Limb (tissue), 2 donors: ENCODE measurements at regions not wholly inside any gene's neighbourhood (a gene's known extent, or its start where the extent isn't known, plus 50 kb on each side); places are given as distances from the start of the nearest gene placed in this dataset.

Source experiments
- DNase-seq, 2 donors: peaks; one replicate each; pipeline ENCODE4 v3.0.0-alpha.2; 2016; ENCODE audit errors: extremely low spot score in 2 of 2

DNA sequence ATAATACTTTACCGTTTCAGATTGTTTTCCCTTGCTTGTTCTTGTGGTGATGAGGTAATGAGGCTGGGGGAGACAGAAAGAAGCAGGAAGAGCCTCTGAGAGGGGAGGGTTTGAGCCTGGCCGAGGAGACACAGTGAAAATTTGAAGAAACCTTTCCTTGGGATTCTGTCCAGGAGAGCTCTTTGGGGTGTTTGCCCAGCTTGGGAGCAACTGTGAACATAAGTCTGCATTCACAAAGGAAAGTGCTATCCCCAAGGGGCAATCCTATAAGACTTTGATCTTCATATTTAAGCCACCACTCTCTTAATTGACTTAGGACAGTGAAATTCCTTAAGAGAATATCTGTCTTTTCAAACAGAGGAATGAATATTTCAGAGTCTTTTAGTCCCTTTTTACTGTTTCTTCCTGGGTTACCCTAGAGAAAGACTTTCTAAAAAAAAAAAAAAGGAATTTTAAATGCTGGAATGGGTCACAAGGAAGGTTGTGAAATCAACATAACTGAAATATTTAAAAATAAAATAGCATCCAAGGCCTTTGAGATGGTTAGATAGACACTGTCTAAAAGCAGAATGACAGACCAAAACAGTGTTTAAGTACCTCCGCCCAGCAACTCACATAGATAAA lies 52.5 kb upstream of the STAM2 start:
- no peak for DNase-seq

DNA sequence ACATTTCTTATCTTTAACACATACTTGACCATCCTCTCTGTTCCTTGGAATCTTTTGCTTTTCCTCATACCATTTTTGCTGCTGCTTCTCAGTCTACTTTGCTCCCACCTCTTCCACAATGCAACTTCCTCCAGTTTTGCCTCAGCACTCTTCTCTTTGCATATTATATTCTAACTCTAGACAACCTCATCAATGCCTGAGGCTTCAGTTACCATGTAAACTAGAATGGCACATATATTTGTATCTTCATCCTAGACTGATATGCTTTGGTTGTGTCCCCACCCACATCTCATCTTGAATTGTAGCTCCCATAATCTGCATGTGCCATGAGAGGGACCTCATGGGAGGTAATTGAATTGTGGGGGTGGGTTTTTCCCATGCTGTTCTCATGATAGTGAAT lies 55.9 kb upstream of the STAM2 start:
- DNase-seq = no peak

DNA sequence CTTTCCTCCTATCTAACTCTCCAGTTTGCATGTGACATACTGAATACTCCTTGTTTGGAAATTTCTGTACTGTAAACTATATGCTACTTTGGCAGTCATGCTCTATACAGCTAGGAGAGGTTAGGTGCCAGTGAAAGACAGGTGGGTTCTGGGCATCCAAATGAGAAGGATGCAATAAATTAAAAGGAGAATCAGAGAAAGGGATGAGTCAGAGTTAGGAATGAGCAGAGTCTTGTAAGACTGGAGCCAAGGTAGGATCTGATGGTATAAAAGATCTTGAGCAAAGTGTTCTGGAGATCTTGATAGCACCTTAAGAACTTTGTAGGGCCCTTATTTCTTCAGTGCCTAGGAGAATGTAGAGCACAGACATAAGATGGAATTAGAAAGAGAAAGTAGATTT lies 58.7 kb upstream of the STAM2 start:
- no peak for DNase-seq

DNA sequence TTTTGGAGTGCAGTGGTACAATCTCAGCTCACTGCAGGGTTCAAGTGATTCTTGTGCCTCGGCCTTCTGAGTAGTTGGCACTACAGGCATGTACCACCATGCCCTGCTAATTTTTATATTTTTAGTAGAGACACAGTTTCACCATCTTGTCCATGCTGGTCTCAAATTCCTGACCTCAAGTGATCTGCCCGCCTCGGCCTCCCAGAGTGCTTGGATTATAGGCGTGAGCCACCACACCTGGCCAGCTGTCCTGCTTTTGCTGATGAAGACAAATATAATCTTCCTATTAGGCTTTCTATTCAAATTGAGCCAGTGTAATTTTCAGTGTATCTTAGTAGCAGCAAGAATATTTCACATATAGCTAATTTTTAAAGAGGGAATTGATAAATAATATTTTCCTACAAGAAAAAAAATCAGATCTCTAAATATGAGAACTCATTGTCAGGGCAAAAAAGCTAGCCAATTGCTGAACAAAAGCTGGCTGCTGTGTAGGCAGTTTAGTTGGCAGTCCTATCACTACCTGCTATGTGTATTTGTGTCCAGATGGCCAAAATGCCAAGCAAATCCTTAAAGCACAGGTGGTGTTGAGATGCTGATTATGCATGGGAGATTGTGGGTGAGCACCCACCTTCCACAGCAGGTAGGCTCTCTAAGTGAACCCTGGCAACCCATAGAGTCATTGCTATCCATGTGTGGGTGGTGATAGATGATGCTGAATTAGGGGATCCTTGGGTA lies 60.8 kb upstream of the STAM2 start:
- no peak for DNase-seq

DNA sequence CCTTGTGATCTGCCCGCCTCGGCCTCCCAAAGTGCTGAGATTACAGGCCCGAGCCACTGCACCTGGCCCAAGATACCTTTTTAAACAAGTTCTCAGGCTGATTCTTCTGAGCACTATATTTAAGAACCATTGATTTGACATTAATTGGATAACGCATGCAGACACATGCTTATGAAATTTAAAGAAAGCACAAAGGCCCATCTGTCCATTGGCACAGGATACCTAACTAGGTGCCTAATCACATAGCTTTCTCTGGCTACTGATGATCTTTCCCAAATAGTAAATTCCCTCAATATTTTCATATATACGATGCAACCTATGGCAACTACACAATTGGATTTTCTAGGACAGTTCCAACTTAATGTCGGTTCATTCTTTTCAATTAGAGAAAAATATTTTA lies 62.5 kb upstream of the STAM2 start:
- no peak for DNase-seq

DNA sequence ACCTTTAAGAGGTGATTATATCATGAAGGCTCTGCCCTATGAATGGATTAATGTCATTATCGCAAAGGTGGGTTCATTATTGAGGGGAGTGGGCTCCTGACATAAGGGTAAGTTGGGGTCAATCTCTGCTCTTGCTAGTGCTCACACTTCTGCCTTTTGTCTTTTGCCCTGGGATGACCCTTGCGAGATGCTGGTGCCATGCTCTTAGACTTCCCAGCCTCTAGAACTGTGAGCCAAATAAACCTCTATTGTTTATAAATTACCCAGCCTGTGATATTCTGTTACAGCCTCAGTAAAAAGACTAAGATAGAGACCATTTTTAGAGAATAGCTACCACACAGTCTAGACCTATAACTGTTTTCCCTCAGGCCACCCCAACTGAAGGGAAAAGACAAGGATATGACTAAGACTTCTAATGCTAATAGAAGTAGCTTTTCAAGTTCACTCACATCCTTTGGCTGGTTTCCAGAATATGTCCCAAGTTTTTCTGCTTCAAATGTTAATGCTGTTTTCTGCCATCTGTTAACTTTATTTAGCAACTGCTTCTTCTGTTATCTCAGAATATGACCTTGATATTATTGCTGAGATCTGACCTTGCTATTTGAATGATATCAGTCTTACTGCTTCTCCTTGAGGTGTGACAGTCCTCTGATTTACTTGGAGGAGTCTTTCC lies 65.1 kb upstream of the STAM2 start:
- no peak for DNase-seq

DNA sequence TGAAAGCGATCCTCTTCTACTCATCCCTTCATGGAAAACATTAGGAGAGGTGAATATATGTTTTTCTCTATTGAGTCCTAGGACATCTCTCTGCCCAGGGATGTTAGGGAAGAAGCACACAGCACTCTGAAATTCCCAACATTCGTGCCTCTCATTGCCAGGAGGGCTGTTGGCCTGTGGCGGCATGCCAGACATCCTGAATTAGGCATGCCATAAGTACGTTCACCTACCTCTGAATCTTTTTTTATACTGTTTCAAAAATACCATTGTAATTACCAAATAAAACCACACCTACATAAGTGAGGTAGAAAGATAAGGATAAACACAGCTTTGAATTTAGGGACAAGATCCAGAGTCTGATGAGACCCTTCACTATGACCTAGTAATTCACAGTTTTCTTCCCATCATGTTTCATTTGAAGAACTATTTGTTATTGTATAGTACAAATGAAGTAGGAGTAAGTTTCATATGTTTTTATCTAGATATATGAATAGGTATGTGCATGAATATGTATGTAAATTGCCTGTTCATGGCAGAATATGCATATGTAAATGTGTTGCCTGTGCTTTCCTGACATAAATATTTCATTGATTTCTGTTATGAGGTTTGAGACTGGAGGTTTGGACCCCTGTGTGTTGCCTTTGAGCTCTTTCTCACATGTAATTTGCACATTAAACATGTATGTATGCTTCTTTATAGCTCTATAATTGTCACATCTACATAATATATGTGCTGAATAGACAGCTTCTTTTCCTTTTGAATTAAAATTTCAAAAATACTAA lies 66.6 kb upstream of the STAM2 start:
- DNase-seq = no peak

DNA sequence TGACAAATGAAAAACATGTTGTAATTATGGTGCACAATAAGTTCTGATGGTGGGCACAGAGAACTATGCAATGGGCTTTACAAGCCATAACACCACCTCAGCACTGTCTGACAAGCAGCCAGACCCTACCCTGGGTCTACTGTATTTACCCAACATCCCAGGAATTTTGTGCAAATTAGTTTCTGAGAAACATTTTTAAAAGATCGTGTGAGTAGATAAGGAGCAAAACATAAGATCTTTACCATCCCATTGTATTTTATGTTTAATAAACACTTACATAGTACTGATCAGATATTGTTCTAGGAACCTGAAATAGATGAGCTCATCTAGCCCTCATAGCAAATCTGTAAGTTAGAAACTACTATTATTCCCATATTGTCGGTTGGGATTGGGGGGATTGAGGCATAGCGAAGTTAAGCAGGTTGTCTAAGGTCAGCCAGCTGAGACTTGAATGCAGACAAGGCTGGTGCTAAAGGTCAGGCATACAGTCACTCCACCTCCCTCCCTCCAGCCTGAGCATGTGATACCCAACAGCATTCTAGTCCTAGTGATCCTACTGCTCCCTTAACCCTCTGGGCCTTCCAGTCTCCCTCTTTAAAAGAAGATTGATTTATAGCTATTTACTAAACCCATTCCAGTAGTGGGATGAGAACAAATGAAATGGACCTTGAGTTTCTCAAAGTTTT lies 67.4 kb upstream of the STAM2 start:
- no peak for DNase-seq

DNA sequence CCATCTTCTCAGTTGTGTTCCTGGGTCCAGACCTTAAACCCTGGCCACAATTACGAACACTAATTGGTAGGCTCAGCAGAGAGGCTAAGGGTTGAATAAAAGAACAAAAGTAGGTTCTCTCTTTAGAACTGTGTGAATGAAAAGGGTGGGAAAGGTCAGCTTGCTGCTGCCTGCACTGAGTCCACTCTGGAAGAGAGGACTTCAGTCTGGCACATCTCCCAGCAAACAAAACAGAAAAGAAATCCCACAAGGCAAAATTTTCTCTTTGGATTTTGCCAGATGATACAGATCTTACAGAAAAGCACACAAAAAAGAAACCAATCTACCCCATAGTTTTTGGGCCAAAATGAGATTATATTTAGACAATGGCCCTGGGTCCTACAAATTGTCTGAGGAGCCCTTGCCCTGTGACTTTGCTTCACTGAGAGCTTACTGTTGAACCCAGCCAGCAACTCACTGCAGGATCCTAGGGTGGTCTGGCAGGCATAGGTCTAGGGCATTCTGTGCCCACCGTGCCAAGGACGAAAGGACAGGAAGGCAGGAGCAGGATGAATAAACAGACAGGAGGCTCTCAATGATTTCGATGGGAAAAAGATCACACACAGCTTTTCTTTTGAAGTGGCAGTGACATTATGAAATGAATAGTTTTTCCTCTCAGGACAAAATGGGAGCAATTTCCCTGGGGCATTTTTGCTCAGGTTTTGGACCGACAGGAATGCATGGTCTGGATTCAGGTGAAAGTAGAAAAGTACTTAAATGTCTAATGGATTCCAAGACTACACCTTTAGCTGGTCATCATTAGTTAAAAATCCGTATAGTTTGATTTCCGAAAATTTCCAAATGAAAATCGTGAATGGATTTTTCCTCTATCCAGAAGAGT lies 68.4 kb upstream of the STAM2 start:
- DNase-seq = no peak

DNA sequence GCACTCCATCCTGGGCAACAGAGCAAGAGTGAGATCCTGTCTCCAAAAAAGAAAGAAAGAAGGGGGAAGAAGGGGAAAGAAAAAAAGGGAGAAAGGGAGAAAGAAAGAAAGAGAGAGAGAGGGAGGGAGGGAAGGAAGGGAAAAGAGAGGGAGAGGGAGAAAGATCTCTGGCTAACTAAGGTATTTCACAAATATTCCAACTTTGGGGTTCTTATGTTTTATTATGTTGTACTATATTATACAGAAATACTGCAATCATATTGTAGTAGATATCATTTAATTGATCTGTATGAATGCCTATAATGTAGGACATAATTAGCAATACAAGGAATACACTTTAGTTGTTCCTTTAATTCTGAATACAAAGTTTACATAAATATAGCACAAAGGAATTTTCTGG lies 70.1 kb upstream of the STAM2 start:
- DNase-seq = no peak

DNA sequence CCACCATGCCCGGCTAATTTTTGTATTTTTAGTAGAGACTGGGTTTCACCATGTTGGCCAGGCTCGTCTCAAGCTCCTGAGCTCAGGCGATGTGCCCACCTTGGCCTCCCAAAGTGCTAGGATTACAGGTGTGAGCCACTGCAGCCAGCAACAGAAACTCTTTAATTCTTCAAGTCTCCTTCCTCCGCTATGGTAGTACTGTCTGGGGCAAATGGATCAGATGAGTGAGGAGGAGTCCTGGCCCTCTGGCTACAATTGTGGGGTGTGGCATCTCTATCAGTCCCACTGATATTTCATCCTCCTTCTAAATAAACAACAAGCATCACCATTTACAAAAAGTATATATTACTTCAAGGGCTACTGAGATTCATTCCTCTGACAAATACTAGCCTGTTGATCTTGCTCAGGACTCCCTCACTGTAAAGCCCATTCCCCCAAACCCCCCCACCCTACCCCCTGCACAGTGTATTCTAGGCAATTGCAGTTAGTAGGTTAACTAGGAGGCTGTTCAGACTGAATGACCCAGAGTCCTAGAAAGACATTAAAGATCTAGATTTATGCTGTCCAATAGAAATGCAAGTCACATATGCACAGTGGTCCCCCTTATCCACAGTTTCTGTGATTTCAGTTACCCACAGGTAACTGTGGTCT lies 71.2 kb upstream of the STAM2 start:
- DNase-seq = no peak

DNA sequence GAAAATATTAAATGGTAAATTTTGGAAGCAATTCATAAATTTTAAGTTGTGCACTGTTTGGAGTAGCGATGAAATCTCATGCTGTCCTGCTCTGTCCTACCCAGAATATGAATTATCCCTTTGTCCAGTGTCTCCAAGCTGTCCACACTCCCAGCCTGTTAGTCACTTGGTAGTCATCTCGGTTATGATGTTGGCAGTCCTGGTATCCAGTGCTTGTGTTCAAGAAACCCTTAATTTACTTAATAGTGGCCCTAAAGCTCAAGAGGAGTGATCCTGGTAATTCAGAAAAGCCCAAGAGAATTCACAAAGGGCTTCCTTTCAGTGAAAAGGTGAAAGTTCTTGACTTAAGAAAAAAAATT lies 71.8 kb upstream of the STAM2 start:
- DNase-seq = no peak

DNA sequence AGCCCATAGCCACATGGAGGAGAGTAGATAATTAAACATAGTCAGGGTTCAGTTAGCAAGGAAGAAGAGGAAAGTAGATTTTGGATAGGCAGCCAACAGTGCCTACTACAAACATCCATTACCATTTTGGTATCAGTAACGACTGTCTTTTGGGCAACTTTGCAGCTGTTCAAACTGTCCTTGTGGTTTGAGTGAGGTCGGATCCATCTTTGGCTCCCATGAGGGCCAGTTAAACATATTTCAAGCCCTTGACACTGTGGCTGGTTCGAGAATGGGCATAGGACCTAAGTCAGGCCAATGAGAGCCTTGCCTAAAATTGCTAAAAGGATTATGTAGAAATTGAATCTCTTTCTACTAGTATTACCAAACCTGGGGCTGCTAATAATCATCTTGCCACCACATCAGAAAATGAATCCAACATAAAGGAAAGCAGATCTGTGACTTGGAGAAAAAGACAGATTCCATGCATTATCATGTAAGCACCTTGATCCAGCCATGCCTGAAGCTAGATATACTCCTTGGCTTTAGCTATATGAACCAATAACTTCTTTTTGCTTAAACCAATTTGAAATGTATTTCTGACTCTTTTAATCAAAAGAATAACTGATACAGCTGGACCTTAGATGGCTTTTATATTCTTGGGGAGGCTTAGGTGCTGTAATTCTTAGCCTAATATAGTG lies 75.0 kb upstream of the STAM2 start:
- no peak for DNase-seq

DNA sequence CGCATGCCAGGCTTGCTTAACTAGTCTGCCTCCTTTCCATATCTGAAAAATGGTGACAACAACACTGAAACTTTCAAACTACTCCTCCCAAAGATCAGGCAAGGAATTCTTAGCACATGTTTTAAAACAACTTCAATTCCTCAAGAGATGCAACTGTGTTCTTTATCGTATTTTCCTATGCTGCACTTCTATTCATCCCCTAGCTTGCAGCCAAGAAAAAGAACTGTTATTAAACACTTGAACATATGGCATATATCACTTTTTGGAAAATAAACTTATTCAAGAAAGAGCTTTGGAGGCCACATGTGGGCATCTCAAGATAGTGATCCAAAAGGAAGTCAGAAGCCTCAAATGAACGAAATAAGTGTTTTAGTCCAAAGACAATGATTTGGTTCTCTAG lies 75.6 kb upstream of the STAM2 start:
- peak in 1 of 2 donors; percentile 37 for DNase-seq

DNA sequence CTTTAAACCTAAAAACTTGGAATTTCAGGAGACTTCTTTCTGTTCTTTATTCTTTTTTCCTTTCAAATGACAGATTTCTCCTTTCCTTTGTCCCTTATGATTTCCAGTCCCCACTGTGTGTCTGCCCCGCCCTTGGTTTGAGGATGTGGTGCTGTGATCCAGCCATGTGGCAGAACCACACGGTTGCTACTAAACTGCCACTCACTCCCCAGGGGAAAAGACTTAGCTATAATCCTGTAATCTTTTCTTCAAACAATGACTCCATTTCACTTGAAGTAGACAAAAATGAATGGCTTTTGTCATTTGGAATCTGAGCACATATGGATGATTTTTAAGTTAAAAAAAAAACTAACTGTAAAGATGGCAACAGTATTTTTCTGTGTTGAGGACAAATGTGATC lies 76.2 kb upstream of the STAM2 start:
- no peak for DNase-seq

DNA sequence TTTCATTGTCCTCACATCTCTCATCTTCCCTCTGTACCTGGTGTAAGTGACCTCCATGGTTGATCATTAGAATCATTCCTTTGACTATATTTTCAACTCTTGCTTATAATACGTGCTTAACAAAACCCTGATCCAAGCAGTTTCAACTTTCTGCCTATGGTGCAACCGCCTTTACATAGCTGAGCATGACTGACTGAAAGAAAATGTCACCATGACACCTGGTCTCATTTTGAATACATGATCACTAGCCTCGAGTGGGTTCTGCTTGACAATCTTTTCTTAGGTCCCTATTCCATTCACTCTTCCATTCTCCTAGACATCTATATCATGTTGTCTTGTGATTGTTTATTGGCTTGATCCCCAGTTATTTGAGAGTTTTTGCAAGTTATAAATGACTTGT lies 78.9 kb upstream of the STAM2 start:
- DNase-seq = no peak

DNA sequence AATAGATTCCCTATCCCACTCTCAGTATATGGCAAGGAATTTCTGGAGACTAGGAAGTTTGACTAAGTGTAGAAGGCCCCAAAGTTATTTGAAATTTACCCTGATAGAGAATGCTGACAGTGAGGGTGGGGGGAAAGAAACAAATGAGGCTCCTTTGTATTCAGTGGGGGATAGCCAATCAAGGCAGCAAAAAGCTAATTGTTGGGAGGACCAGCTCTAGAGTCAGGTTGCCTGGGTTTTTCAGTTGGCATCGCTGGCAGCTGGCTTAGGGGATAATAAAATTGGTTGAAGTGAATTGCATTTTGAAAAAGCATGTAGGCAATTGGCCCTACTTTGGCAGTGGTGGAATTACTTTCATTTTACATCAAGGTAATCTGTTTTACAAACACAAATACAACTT lies 79.4 kb upstream of the STAM2 start:
- DNase-seq = no peak

DNA sequence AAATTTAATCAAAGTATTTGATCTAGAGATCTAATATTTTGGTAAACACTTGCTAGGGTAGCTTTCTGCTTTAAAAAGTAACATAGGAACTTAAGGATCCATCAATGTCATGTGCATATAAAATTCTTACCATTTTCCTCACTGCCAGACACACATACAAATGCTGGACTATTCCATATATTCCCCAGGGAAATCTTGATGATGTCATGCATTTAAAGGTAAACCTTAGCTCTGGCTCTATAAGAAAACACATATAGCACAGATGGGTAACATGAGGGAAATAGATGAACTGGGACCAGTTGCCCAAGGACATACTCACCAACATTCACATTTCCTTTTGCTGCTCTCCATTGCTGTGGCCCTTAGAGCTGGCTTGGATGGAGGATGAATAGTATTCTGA lies 79.1 kb upstream of the FMNL2 start:
- DNase-seq = no peak

DNA sequence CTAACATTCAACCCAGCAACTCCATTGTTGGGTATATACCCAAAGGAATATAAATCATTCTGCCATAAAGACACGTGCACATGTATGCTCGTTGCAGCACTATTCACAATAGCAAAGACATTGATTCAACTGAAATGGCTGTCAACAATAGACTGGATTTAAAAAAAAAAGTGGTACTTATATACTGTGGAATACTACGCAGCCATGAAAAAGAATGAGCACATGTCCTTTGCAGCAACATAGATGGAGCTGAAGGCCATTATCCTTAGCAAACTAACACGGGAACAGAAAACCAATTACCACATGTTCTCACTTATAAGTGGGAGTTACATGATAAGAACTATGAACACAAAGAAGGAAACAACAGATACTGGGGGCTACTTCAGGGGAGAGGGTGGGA lies 74.0 kb upstream of the FMNL2 start:
- no peak for DNase-seq

DNA sequence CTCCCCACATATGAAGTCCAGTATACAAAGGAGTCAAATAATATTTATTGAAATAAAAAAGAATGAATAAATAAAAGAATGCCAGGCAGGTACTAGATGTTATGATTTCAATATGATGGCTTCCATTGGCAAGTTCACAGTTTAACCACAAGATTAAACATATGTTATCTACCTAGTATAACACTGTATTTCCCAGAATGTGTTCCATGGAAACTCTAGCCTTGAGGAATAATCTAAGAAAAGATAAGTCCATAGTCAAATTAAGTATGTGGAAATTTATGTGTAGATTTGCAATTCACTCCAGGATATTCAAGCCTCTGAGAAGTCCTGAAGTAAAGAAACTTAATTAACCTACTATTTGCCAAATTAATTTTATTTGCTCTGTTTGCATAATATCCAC lies 71.1 kb upstream of the FMNL2 start:
- DNase-seq = no peak
